HG02798 (cell line): ENCODE measurements at regions not wholly inside any gene's neighbourhood (a gene's known extent, or its start where the extent isn't known, plus 50 kb on each side); places are given as distances from the start of the nearest gene placed in this dataset.
"Not testable (repeated sequence)": the region's sequence is repeated elsewhere in the genome, so short reads cannot be mapped to it uniquely, and the experiment has no call there.

Experiments
- ATAC-seq: cut with Tn5 transposase; IDR thresholded peaks from one replicate; pipeline ENCODE4 v1.9.1; 2021; ENCODE audit warnings: mild to moderate bottlenecking; ENCODE audit not compliant: unreplicated experiment, poor library complexity

DNA sequence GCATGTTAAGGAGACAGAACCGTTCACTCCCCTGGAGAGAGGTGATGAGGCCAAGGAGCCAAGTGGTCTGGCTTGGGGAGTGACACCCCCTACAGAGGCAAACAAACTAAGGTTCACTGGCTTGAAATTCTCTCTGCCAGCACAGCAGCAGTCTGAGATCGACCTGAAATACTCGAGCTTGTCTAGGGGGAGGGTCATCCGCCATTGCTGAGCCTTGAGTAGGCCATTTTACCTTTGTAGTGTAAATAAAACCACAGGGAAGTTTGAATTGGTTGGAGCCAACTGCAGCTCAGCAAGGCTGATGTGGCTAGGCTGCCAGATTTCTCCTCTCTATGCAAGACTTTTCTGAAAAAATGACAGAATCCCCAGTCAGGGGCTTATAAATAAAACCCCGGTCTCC is 52.9 kb downstream of the CDY2B start:
- not testable (repeated sequence) for ATAC-seq

DNA sequence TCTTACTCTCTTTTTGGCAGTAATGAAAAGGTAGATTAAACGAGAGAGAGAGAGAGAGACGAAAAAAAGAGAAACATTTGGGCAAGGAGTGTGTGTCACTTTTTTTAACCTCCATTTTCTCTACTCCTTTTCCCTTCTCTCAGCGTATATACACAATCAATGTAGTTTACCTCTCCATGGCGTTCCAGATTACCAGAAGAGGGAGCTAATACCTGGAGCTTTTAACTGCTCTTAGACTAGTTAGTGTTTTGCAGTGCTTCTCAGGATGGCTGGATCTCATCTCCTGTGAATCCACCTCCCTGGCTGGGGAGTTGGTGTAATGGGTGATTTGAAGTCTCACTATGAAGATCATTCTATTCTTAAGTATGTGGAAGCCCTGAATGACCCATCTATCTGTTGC is 60.3 kb downstream of the CDY2B start:
- ATAC-seq: not testable (repeated sequence)

DNA sequence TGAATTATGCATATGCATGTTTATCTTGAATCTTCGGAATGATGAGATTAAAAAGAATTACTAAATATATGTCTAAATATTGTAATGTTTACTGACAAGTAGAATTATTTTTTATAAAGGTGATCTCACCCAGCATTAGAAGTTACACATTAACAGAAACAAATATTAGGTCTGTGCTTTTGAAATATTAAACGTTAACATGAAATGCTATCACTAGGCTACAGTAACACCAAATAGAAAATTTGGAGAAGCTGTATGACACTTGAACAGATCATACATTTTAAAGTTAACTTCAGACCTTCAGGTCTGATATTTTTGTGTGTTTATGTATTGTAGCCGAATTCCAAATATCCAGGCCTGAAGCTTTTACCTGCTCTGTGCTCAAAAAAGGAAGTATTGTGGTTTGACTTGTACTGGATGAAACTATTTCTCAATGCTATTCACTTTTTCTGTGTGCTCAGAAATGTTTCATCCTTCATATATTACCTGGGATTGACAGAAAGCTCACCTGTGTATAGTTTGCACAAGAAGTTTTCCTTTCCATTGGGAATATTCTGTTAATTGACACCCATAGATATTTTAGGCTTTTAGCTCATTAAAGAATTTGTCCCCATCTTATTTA is 60.9 kb downstream of the CDY2B start:
- not testable (repeated sequence) for ATAC-seq

DNA sequence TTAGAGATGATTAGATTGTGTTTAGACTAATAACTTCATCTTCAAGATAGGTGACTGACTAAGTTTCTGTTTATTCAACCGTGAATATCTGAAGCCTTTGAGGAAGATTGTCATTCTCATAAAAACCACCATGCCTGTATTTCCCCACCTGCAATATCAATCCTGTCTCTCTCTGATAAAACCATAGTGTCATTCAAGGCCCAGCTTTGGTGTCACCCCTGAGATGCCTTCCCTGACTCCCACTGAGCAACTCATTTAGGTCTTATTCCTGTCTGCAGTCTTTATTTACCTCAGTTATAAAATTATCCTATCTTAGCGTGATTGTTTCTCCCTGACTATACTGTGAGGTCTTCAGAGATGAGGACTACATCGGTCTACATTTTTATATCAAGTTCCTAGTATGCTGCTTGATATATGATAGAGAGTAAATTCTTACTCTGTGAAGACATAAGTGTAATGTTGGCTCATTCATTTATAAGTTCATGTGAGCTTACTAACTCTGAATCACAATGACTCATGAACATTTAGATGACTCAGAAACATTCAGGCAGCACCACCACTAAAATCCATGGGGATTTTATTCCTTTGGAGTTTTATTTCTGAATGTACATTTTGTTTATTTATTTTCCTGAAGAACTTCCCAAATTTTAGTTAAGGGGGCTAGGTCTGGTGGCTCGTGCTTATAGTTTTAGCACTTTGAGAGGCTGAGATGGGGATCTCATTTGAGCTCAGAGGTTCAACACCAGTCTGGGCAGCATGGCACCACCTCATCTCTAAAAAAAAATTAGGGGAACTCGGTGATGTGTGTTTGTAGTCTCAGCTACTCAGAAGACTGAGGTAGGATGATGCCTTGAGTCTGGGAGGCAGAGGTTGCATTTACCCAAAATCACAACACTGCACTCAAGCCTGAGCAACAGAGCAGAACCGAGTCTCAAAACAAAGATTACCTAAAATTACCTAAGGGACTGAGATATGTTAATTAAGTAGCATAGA is 62.6 kb downstream of the CDY2B start:
- not testable (repeated sequence) for ATAC-seq

DNA sequence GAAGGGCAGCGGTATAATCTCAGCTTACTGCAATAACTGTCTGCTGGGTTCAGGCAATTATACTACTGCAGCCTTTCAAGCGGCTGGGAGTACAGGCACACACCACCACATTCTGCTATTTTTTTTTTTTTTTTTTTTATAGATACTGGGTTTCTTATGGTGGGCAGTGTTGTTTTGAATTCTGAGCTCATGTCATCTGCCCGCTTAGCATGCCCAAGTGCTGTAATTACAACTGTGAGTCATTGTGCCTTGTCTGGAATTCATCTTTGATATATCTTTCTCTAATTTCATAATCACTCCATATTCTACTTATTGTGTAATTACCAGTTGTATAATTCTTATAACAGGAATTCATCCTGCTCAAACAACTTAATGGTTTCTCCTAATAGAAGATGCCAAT is 67.4 kb downstream of the CDY2B start:
- not testable (repeated sequence) for ATAC-seq

DNA sequence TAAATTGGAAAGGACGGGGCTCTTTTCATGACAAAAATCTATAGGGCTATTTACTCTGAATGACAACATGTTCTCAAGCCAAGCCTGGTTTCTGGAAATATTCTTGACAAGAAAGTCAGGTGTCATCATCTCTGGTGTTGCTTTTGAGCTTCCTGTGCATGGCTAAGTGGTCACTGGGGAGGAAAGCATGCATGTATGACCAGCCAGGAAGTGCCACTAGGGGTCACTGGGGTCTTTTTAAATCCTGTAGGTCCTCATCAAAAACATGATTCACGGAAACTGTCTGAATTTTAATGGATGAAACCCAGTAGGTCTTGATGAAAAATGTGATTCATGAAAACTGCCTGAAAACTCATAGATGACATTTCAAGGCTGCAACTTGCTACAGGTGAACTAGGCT is 80.1 kb downstream of the CDY2B start:
- not testable (repeated sequence) for ATAC-seq

DNA sequence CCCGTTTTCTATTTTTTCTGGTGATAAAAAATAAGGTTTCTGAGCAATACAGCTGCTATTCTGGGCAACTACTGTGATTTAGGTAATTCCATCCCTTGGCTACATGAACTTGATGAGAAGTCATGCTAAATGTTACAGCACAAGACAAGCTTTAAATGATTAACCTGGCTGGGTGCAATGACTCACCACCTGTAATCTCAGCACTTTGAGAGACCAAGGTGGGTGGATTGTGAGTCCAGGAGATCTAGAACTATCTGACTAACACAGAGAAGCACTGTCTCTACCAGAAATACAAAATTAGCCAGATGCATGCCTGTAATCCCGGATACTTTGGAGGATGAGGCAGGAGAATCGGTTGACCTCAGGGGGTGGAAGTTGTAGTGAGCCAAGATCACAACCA is 92.8 kb downstream of the CDY2B start:
- ATAC-seq: not testable (repeated sequence)

DNA sequence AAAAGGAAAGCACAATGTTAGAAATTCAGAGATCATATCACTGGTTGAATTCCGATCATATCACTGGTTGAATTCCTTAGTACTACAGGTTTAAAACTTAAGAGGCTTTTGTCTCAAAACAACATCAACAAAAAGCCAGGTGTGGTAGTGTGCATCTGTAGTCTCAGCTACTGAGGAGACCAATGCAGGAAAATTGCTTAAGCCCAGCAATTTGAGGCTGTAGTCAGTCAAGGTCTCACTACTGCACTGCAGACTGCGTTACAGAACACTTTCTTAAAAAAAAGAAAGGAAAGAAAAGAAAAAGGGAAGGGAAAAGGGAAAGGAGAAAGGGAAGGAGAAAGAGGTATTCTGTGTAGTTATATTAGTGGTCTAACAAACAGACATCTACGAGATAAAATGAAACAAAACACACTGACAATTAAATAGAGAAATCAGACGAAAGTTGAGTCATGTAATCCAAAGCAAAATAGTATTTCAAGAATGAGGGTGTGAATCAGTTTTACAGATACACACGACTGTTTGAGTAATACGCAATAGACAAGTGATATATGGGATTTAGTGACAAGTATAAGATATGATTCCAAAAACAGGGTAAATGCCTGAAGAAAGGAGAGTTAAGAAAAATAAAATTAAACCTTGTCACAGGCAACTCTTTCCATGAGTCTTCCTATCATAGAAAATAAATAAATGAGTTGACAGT is 113.9 kb downstream of the CDY2B start:
- ATAC-seq: not testable (repeated sequence)

DNA sequence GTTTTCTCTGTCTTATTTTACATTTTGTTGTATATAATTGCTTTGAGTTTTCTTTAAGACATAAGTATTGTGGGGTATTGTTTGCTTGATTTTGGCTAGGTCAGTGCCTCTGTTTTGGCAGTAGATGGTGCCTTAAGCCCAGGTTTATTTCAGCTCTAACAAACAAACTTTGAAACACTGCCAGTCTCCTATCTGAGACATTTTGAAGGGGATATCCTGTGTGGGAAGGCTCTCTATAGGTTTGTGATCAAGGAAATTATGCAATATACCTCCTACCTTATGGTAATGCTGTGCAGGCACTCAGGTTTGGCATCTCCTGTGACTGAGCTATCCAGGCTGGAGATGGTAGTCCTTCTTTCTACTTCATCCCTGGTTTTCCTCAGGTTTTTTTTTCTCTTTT is 120.8 kb downstream of the CDY2B start:
- ATAC-seq: not testable (repeated sequence)

DNA sequence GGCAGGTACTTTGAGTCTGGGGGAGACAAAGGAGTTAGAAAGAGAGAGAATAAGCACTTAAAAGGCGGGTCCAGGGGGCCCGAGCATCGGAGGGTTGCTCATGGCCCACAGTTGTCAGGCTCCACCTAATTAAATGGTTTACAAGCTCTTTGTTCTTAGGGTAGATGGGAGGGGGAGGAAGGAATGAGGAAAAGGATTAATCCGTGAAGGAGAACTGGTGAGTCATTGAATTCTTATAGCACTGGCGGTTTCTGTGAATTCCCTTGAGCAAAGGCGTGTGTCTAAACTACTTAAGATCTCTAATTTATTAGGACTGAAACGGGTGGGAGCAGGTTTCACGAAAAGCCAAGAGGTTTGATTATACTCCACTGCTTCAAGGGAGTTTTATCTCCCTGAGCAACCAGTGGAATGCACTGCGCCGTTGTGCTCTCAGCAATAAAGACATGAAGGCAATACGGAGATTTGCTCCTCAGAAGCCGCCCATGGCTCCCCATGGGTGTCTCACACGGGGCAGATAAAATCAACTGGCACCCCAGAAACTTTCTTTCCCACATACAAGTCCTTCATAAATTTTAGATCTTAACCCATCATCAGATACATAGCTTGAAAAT is 127.0 kb downstream of the CDY2B start:
- not testable (repeated sequence) for ATAC-seq

DNA sequence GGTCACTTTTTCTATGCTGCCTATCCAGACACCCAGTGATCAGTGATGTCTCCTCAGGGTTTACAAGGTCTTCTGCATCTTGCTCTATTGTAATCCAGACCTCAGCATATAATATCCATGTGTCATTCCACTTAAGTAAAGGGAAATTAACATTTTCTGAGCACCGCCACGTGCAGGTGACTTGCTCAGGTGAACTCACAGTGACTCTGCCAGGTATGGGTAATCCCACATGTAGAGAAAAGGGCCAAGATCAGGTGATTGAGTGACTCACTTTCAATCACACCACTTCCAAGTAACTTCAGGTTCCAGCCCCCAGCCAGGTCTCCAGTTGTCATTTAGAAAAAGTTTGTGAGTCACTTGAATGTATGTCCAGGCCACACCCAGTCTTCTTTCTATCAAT is 140.2 kb downstream of the CDY2B start:
- not testable (repeated sequence) for ATAC-seq

DNA sequence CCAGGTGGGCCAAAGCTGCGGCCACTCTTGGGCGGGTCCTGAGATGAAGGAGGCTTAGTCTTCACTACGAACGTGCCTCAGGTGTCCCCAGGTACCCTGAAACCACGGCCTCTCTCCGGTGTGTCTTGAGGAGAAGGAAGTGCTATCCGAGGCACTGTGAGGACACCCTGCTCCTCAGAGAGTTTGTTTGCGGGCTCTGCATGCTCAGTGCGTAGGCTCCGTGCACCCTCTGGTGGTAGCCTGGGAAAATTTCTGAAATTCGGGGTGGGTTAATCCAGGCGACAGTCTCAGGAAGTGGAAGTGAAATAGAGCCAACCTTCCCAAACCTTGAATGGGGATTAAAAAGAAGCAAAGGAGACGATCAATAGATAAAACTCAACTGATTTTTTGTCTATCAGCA is 150.5 kb downstream of the CDY2B start:
- ATAC-seq: not testable (repeated sequence)

DNA sequence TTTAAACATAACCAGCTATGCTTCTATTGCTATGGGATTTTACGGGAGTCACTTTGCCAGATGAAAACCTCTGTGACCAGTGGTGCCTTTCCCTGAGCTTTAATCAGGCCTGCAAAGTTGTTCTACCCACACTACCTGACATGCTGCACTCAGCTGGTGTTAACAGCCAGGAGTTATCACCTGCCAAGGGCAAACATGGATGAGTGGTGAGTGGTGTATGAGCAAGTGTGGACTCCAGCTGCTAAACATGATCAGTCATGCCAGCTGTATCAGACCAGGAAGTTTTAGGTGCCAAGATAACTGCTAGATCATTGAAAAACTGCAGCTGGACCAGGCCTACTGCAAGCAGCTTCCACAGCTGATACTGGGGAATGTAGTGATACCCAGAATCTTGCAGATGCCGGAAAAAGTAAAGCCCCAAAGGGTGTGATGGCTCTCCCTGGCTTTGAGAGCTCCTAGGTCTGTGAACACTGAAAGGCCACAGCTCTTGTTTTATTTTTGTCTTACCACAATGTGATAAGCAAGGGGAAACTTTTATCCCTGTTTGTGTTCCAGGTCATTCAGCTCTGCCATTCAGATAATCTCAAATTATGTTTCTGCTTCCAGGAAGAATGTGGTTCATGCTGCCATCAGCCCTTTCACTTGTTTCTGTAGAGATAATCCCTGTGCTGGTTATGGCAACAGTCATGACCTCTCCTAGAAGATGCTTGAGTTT is 163.5 kb downstream of the CDY2B start:
- not testable (repeated sequence) for ATAC-seq

DNA sequence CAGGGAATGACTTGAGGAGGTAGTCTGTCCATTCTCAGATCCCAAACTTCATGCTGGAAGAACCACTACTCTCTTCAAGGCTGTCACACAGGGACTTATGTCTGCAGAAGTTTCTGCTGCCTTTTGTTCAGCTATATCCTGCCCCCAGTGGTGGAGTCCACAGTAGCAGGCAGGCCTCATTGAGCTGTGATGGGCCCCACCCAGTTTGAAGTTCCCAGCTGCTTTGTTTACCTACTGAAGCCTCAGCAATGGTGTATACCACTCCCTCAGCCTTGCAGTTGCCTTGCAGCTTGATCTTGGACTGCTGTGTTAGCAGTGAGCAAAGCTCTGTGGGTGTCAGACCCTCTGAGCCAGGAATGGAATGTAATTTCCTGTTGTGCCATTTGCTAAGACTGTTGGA is 212.0 kb downstream of the CDY2B start:
- ATAC-seq: not testable (repeated sequence)

DNA sequence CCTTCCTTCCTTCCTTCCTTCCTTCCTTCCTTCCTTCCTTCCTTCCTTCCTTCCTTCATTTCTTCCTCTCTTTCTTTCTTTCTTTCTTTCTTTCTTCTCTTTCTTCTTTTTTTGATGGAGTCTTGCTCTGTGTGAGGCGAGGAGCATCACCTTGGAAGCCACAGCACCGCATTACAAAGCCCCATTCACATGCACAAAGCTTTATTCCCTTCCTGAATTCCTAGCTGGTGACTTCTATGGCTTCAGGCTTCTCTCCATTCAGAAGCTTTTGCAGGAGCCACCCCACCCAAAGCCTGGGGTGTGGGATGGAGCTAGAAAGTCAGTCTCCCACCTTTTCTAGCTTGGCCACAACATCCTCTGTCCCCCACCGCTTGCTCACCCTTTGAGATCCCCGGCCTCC is 237.0 kb downstream of the CDY2B start:
- not testable (repeated sequence) for ATAC-seq

DNA sequence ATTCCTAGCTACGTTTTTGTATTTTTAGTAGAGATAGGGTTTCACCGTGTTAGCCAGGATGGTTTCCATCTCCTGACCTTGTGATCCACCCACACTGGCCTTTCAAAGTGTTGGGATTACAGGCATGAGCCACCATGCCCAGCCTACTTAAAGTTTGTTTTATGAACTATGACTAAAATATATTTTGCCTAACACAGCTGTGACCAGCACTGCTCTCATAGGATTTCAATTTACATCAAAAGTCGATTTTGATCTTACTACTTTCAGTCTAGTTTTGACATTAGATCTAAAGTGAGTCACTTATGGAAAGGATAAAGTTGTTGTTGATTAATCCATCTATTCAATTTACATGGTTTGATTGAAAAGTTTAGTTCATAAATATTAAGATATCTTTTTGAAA is 245.5 kb downstream of the CDY2B start:
- not testable (repeated sequence) for ATAC-seq

DNA sequence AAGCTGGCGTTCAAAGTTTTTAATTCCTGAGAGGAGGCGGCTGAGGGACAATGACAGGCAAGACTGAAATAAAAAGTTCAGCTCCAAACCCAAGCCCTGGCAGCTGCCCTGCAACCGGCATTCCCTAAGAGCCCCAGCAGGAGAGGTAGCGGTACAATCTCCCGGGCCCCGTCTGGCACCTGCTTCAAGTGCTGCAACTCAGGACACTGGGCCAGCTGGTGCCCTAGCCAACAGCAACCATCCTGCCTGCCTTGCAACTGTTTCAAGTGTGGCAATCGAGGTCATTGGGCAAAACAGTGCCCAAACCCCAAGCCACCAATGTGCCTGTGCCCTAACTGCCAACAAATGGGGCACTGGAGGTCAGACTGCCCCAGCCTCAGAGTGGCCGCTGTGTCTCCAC is 268.8 kb downstream of the CDY2B start:
- ATAC-seq: not testable (repeated sequence)

DNA sequence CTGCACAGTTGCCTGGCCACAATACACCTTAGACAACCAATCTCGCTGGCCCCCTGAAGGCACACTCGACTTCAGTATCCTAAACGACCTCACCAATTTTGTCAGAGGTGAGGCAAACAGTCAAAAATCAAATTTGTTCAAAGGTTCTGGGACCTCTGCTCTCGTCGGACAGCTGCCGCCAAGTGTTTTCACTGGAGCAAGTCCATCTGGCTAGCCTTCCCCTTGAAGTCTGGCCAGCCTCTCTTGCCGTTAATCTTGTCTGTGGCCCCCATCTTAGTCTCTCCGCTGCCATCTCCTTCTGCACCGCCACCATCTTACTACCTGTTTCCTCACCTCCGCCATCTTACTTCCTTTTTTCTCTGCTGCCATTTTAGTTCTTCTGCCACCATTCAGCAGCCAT is 269.4 kb downstream of the CDY2B start:
- ATAC-seq: not testable (repeated sequence)

DNA sequence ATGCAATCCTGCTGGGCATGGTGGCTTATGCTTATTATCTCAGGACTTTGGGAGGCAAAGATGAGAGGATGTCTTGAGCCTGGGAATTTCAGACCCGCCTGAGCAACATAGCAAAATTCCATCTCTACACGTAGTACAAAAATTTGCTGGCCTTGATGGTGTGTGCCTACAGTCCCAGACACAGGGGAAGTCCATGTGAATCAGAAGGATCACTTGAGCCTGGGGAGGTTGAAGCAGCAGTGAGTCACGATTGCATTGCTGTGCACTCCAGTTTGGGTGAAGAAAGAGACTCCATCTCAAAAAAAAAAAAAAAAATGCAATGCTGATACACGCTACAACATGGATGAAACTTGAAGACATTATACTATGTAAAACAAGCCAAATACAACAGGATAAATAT is 272.9 kb downstream of the CDY2B start:
- ATAC-seq: not testable (repeated sequence)

DNA sequence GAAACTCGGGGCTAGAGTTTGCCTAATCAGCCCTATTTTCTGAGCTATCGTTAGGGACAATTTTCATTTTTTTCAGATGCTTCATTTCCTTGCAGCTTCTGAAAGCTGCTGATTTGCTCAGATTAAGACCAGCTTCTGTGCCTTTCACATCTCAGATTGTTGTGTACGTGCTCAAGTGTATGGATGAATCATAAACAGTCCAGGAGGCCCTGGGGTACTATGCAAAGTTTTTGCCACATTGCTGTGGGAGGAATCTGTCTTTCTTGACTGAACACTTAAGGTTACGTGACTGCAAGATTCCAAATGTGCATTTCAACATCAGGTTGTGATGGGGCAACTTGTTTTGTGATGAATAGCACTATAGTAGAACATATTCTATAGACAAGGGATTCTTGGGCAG is 280.8 kb downstream of the CDY2B start:
- ATAC-seq: not testable (repeated sequence)
